Spleen (tissue), 11 donors: ENCODE measurements at regions not wholly inside any gene's neighbourhood (a gene's known extent, or its start where the extent isn't known, plus 50 kb on each side); places are given as distances from the start of the nearest gene placed in this dataset.

ENCODE experiments used
- DNase-seq: peaks from one replicate; pipeline ENCODE4 v3.0.0-alpha.2; 2020
- H3K27ac ChIP-seq, 8 donors: fragments of 200-600 bp; sonication (generic) in 7 of 8; 1 replicate in 4 of 8; 2 replicates in 4 of 8; pipeline versions ENCODE4 v1.5.0 to v1.8.0; 2016 to 2021; ENCODE audit warnings: inconsistent platforms in 4 of 8, mild to moderate bottlenecking in 4 of 8, moderate library complexity in 1 of 8
- H3K27me3 ChIP-seq, 7 donors: fragments of 200-600 bp; sonication (generic) in 6 of 7; replicated peaks in 1 of 7; 1 replicate in 4 of 7; 2 replicates in 3 of 7; pipeline versions ENCODE4 v1.5.0 to v1.8.0; 2016 to 2021; ENCODE audit warnings: inconsistent platforms in 3 of 7, mild to moderate bottlenecking in 1 of 7
- H3K36me3 ChIP-seq, 6 donors: fragments of 200-600 bp; sonication (generic) in 5 of 6; 1 replicate in 4 of 6; 2 replicates in 2 of 6; pipeline versions ENCODE4 v1.5.0 to v1.8.0; 2016 to 2021; ENCODE audit warnings: inconsistent platforms in 2 of 6
- H3K4me1 ChIP-seq, 6 donors: fragments of 200-600 bp; sonication (generic) in 5 of 6; 1 replicate in 3 of 6; 2 replicates in 3 of 6; pipeline versions ENCODE4 v1.5.0 to v1.8.0; 2016 to 2021; ENCODE audit warnings: inconsistent platforms in 3 of 6
- H3K4me3 ChIP-seq, 8 donors: fragments of 200-600 bp; sonication (generic) in 7 of 8; 1 replicate in 4 of 8; 2 replicates in 4 of 8; pipeline versions ENCODE4 v1.5.0 to v1.8.0; 2016 to 2021; ENCODE audit warnings: inconsistent platforms in 4 of 8, mild to moderate bottlenecking in 4 of 8, moderate library complexity in 2 of 8
- H3K9me3 ChIP-seq, 8 donors: fragments of 200-600 bp; sonication (generic) in 7 of 8; 1 replicate in 4 of 8; 2 replicates in 4 of 8; pipeline versions ENCODE4 v1.5.0 to v1.8.0; 2016 to 2021; ENCODE audit warnings: inconsistent platforms in 4 of 8
- POLR2A ChIP-seq, 3 donors: fragments of 450-650 bp; IDR thresholded peaks; one replicate each; pipeline ENCODE4 v1.5.1; 2017; ENCODE audit warnings: antibody characterized with exemption in 3 of 3, mild to moderate bottlenecking in 1 of 3
- POLR2AphosphoS5 ChIP-seq, 3 donors: sonication (generic); formaldehyde crosslinking; IDR thresholded peaks; one replicate each; pipeline ENCODE4 v1.5.1; 2017; ENCODE audit warnings: antibody characterized with exemption in 3 of 3
- WGBS, 5 donors: extraction: QIAGEN DNeasy Blood & Tissue Kit in 3 of 5; methylation state at CpG; one replicate each; pipeline versions ENCODE4 v1.1.5 to v1.1.7; 2013 to 2018; 5-methylcytosine and 5-hydroxymethylcytosine counted together
- intact Hi-C: fragments of 100-400 bp; cut with DNase I; formaldehyde crosslinking; loops from one replicate; pipeline ENCODE4 v1.15.0; 2023; ENCODE audit warnings: low total_unique reads
- TF ChIP-seq, protein P1 (sequence below), 11 experiments: fragments of 200-600 bp in 7 of 11; fragments of 450-650 bp in 4 of 11; sonication (generic) in 4 of 11; IDR thresholded peaks in 8 of 11; conservative IDR thresholded peaks in 3 of 11; 1 replicate in 7 of 11; 2 replicates in 4 of 11; pipeline versions ENCODE4 v1.4.0 to v1.8.0; 2016 to 2021; ENCODE audit warnings: antibody characterized with exemption in 11 of 11, inconsistent platforms in 4 of 11, mild to moderate bottlenecking in 1 of 11
- donor health status: healthy with polysubstance abuse.
- donor health status: DM: no; HTN: no; CAD: no; lungs with moderate emphysema.
- donor health status: DM: no; HTN: no; CAD: no.
- donor health status: Bipolar disorder and iron deficiency.
- donor health status: healthy.
- donor health status: DM: no; HTN: no; CAD: no.
- donor health status: DM: yes; HTN: yes; CAD: no.

- 72 to 93% (median 88%) methylated on average over 3 of the region's 3 CpGs for WGBS, 5 donors
- Histone ChIP-seq H3K27me3 (no peaks in the 10 kb centered on the region), H3K27ac (no peak overlapping the region), H3K4me1 (no peaks in the 10 kb centered on the region), H3K36me3 (no peaks in the 10 kb centered on the region), H3K9me3 (no peaks in the 10 kb centered on the region), H3K4me3 (no peak overlapping the region)
- intact Hi-C loops, result no loop called here
- DNase-seq, result no peak
- TF ChIP-seq POLR2AphosphoS5 (IDR thresholded peaks at IDR 0.05) (no peak), POLR2A (IDR thresholded peaks at IDR 0.05) (no peak)
- TF ChIP-seq, protein P1, sequence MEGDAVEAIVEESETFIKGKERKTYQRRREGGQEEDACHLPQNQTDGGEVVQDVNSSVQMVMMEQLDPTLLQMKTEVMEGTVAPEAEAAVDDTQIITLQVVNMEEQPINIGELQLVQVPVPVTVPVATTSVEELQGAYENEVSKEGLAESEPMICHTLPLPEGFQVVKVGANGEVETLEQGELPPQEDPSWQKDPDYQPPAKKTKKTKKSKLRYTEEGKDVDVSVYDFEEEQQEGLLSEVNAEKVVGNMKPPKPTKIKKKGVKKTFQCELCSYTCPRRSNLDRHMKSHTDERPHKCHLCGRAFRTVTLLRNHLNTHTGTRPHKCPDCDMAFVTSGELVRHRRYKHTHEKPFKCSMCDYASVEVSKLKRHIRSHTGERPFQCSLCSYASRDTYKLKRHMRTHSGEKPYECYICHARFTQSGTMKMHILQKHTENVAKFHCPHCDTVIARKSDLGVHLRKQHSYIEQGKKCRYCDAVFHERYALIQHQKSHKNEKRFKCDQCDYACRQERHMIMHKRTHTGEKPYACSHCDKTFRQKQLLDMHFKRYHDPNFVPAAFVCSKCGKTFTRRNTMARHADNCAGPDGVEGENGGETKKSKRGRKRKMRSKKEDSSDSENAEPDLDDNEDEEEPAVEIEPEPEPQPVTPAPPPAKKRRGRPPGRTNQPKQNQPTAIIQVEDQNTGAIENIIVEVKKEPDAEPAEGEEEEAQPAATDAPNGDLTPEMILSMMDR (IDR thresholded peaks at IDR 0.05 in 8 of 11, conservative IDR thresholded peaks at IDR 0.05 in 3 of 11), result no peak
Measured at GRCh38 chr12:18983854-18984253, 145.7 kb upstream of the PLEKHA5 start.

GRCh38 chr12:18990856-18991255 is 138.7 kb upstream of the PLEKHA5 start:
- H3K4me1 ChIP-seq, result no peaks in the 10 kb centered on the region
- H3K9me3 ChIP-seq, result no peaks in the 10 kb centered on the region
- no peak overlapping the region for H3K27ac ChIP-seq
- WGBS, 5 donors, result 59 to 68% (median 66%) methylated on average over 2 of the region's 2 CpGs
- no peak for DNase-seq
- intact Hi-C loops, result no loop called here
- no peaks in the 10 kb centered on the region for H3K36me3 ChIP-seq
- H3K4me3 ChIP-seq, result no peak overlapping the region
- TF ChIP-seq, protein P1 (IDR thresholded peaks at IDR 0.05 in 8 of 11, conservative IDR thresholded peaks at IDR 0.05 in 3 of 11), result no peak
- no peak for TF ChIP-seq POLR2A (IDR thresholded peaks at IDR 0.05)
- no peak for TF ChIP-seq POLR2AphosphoS5 (IDR thresholded peaks at IDR 0.05)
- no peaks in the 10 kb centered on the region for H3K27me3 ChIP-seq

- H3K27me3 ChIP-seq, result no peaks in the 10 kb centered on the region
- intact Hi-C loops, result no loop called here
- no peak overlapping the region for H3K27ac ChIP-seq
- H3K36me3 ChIP-seq, result no peaks in the 10 kb centered on the region
- 86 to 97% (median 90%) methylated on average over 2 of the region's 2 CpGs for WGBS, 5 donors
- H3K9me3 ChIP-seq, result no peaks in the 10 kb centered on the region
- no peak overlapping the region for H3K4me3 ChIP-seq
- TF ChIP-seq, protein P1 (IDR thresholded peaks at IDR 0.05 in 8 of 11, conservative IDR thresholded peaks at IDR 0.05 in 3 of 11), result no peak
- no peak for TF ChIP-seq POLR2AphosphoS5 (IDR thresholded peaks at IDR 0.05)
- TF ChIP-seq POLR2A (IDR thresholded peaks at IDR 0.05), result no peak
- H3K4me1 ChIP-seq, result no peaks in the 10 kb centered on the region
- DNase-seq, result no peak
Measured at GRCh38 chr12:18992336-18992735, 137.2 kb upstream of the PLEKHA5 start.

DNA sequence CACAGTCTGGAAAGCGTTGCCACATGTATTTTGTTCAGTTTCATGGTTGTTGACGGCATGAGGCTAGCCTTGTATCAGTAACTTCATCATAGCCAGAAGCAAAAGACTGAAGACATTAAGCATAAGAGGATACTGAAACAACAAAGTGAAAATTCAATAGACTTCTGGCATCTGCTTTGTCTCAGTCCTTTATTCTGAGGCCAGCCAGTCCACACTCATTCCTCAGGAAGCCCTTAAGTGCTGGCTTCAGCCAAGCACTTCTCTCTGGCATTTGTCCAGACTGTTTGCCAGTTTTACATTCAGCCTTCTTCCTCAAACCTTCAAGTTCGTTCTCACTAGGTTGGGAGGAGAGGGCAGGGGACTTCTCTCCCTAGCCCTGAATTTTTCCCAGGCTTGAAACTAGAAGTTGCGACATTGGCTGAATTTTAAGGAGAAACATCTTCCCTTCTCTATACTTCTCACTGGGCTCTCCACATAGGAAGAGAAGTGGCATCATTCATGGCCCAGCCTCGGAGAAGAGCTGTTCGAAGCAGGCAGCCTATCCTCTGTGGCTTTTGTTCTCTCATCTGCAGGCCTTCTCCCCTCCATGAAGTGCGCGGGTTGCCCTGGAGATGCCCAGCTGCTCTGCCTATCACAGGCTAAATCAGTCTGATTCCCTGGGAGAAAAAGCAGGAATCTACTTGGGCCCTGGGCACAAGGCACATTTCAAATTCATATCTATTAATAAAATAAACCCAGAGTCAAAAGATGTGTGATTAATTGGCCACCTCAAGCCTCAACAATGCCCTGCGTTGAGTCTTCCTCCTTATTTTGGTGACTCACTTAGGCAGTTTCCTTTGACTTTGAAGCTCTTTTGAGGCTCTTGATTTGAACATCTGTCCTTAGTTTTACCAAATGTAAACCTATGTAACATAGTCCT is 130.9 kb upstream of the PLEKHA5 start:
- H3K4me1 ChIP-seq, result no peaks in the 10 kb centered on the region
- H3K9me3 ChIP-seq, result no peaks in the 10 kb centered on the region
- H3K36me3 ChIP-seq, result no peaks in the 10 kb centered on the region
- 63 to 72% (median 66%) methylated on average over 9 of the region's 9 CpGs for WGBS, 5 donors
- no peak overlapping the region for H3K4me3 ChIP-seq
- TF ChIP-seq POLR2AphosphoS5 (IDR thresholded peaks at IDR 0.05) (no peak), POLR2A (IDR thresholded peaks at IDR 0.05) (no peak)
- TF ChIP-seq, protein P1 (IDR thresholded peaks at IDR 0.05 in 8 of 11, conservative IDR thresholded peaks at IDR 0.05 in 3 of 11), result no peak
- no peak overlapping the region for H3K27ac ChIP-seq
- intact Hi-C loops, result no loop called here
- no peaks in the 10 kb centered on the region for H3K27me3 ChIP-seq
- no peak for DNase-seq
